BE2C (cell line): ENCODE measurements at regions not wholly inside any gene's neighbourhood (a gene's known extent, or its start where the extent isn't known, plus 50 kb on each side); places are given as distances from the start of the nearest gene placed in this dataset.
"Not testable (repeated sequence)": the region's sequence is repeated elsewhere in the genome, so short reads cannot be mapped to it uniquely, and the experiment has no call there.

Experiments used
- DNase-seq: peaks from one replicate; pipeline ENCODE4 v3.0.0-alpha.2; 2020
- H3K27me3 ChIP-seq: fragments of 250-450 bp; sonication (Bioruptor Pico); 2 replicates; pipeline ENCODE4 v1.5.1; 2020; ENCODE audit warnings: mild to moderate bottlenecking
- H3K36me3 ChIP-seq: fragments of 250-450 bp; sonication (Bioruptor Pico); 2 replicates; pipeline ENCODE4 v1.5.1; 2020; ENCODE audit warnings: mild to moderate bottlenecking
- H3K4me1 ChIP-seq: fragments of 250-450 bp; sonication (Bioruptor Pico); 2 replicates; pipeline ENCODE4 v1.5.1; 2020
- H3K4me3 ChIP-seq: 2 replicates; pipeline ENCODE4 v1.5.1; 2011; ENCODE audit warnings: low read depth, low read length
- H3K9me3 ChIP-seq: fragments of 250-450 bp; sonication (Bioruptor Pico); 2 replicates; pipeline ENCODE4 v1.5.1; 2020
- TF ChIP-seq, protein P1 (sequence below): IDR thresholded peaks from 2 replicates; pipeline ENCODE4 v1.5.1; 2012; ENCODE audit warnings: mild to moderate bottlenecking, low read depth, low read length

- TF ChIP-seq, protein P1, sequence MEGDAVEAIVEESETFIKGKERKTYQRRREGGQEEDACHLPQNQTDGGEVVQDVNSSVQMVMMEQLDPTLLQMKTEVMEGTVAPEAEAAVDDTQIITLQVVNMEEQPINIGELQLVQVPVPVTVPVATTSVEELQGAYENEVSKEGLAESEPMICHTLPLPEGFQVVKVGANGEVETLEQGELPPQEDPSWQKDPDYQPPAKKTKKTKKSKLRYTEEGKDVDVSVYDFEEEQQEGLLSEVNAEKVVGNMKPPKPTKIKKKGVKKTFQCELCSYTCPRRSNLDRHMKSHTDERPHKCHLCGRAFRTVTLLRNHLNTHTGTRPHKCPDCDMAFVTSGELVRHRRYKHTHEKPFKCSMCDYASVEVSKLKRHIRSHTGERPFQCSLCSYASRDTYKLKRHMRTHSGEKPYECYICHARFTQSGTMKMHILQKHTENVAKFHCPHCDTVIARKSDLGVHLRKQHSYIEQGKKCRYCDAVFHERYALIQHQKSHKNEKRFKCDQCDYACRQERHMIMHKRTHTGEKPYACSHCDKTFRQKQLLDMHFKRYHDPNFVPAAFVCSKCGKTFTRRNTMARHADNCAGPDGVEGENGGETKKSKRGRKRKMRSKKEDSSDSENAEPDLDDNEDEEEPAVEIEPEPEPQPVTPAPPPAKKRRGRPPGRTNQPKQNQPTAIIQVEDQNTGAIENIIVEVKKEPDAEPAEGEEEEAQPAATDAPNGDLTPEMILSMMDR = no peak
These were observed 170.6 kb upstream of the MEF2C start for GRCh38 chr5:89053547-89053946.

GRCh38 chr5:89050062-89050461 lies 167.1 kb upstream of the MEF2C start:
- not testable (repeated sequence) for H3K36me3 ChIP-seq, H3K9me3 ChIP-seq, H3K4me3 ChIP-seq, H3K27me3 ChIP-seq, DNase-seq, H3K4me1 ChIP-seq

More at GRCh38 chr5:89053547-89053946, 170.6 kb upstream of the MEF2C start:
- Histone ChIP-seq H3K9me3 (no peaks in the 10 kb centered on the region), H3K36me3 (no peaks in the 10 kb centered on the region), H3K4me3 (no peak overlapping the region), H3K4me1 (no peaks in the 10 kb centered on the region), H3K27me3 (peaks cover 2% of the 10 kb centered on the region; the same call in 1 of the 2 replicates)
- no peak for DNase-seq

DNA sequence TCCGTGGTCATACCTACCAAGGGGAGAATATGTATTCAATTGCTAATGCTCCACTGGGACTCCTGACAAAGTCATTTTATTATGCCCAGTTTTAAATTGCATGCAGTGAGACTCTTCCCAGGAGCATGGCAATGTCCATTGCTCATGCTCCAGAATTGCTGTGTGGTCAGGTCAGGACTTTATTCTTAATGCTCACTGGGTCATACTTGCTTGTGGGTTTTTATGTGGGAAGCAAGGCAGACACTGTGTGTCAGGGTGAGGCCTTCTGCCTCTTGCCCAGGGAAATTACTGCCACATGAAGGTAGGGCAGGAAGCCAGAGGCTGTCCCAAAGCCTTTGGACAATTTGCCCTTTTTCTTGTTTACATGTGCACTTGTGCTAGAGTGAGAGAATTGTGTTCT lies 164.6 kb upstream of the MEF2C start:
- no peak for DNase-seq
- H3K4me1 ChIP-seq = no peaks in the 10 kb centered on the region
- no peaks in the 10 kb centered on the region for H3K36me3 ChIP-seq
- no peak overlapping the region for H3K4me3 ChIP-seq
- H3K9me3 ChIP-seq = no peaks in the 10 kb centered on the region
- no peaks in the 10 kb centered on the region for H3K27me3 ChIP-seq
- TF ChIP-seq, protein P1 = no peak

- no peaks in the 10 kb centered on the region for H3K9me3 ChIP-seq
- TF ChIP-seq, protein P1 = no peak
- no peaks in the 10 kb centered on the region for H3K27me3 ChIP-seq
- H3K4me3 ChIP-seq = no peak overlapping the region
- DNase-seq = no peak
- H3K4me1 ChIP-seq = no peaks in the 10 kb centered on the region
- no peaks in the 10 kb centered on the region for H3K36me3 ChIP-seq
These were observed 162.2 kb upstream of the MEF2C start for GRCh38 chr5:89045216-89045615.

- no peak for DNase-seq
- TF ChIP-seq, protein P1 = no peak
These were observed 161.8 kb upstream of the MEF2C start for GRCh38 chr5:89044674-89045200.

GRCh38 chr5:89043676-89044075 lies 160.7 kb upstream of the MEF2C start:
- TF ChIP-seq, protein P1 = no peak
- Histone ChIP-seq H3K9me3 (no peaks in the 10 kb centered on the region), H3K4me3 (no peak overlapping the region), H3K36me3 (no peaks in the 10 kb centered on the region), H3K27me3 (no peaks in the 10 kb centered on the region), H3K4me1 (no peaks in the 10 kb centered on the region)
- DNase-seq = no peak

More at GRCh38 chr5:89044674-89045200, 161.8 kb upstream of the MEF2C start:
- H3K27me3 ChIP-seq = no peaks in the 10 kb centered on the region
- no peaks in the 10 kb centered on the region for H3K36me3 ChIP-seq
- no peak overlapping the region for H3K4me3 ChIP-seq
- H3K4me1 ChIP-seq = no peaks in the 10 kb centered on the region
- no peaks in the 10 kb centered on the region for H3K9me3 ChIP-seq

DNA sequence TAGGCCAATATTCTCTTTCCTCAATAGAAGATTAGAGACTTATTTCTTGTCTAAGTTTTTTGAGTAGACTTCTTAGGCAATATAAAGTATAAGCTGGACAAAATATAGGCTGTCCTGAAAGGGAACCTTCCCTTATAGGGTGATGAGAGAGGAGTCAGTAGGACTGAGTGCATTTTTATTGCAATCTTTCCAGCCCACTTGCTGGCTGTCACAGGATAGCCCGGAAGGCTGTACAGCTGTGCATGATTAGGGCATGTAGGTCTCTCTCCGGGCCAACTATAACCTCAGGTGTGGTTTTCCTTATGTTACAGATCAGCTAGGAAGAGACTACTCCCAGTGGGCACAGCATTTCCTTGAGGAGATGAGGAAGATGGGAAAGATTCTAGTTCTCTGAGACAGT lies 159.8 kb upstream of the MEF2C start:
- TF ChIP-seq, protein P1 = no peak
- Histone ChIP-seq H3K4me1 (no peaks in the 10 kb centered on the region), H3K9me3 (no peaks in the 10 kb centered on the region), H3K36me3 (no peaks in the 10 kb centered on the region), H3K4me3 (no peak overlapping the region), H3K27me3 (no peaks in the 10 kb centered on the region)
- no peak for DNase-seq
